Left lung (tissue), 4 donors: ENCODE measurements at regions not wholly inside any gene's neighbourhood (a gene's known extent, or its start where the extent isn't known, plus 50 kb on each side); places are given as distances from the start of the nearest gene placed in this dataset.

Experiments used
- ATAC-seq: fragments of 200-7000 bp; cut with Tn5 transposase; one replicate; pipeline ENCODE4 v1.9.1; 2020; ENCODE audit warnings: moderate library complexity
- DNase-seq, 4 donors: peaks; one replicate each; pipeline ENCODE4 v3.0.0-alpha.2; 2013 to 2020
- H3K27ac ChIP-seq, 2 donors: fragments of 200-600 bp; sonication (generic) in 1 of 2; one replicate each; pipeline versions ENCODE4 v1.5.0 to v1.8.0; 2020 to 2021
- H3K27me3 ChIP-seq, 2 donors: fragments of 200-600 bp; sonication (generic) in 1 of 2; one replicate each; pipeline versions ENCODE4 v1.5.0 to v1.8.0; 2020 to 2021
- H3K36me3 ChIP-seq, 2 donors: fragments of 200-600 bp; sonication (generic) in 1 of 2; one replicate each; pipeline versions ENCODE4 v1.5.0 to v1.8.0; 2020 to 2021
- H3K4me1 ChIP-seq, 2 donors: fragments of 200-600 bp; one replicate each; pipeline ENCODE4 v1.8.0; 2021
- H3K4me3 ChIP-seq, 2 donors: fragments of 200-600 bp; sonication (generic) in 1 of 2; one replicate each; pipeline versions ENCODE4 v1.5.0 to v1.8.0; 2020 to 2021; ENCODE audit warnings: mild to moderate bottlenecking in 1 of 2
- H3K9me3 ChIP-seq, 2 donors: fragments of 200-600 bp; sonication (generic) in 1 of 2; one replicate each; pipeline versions ENCODE4 v1.5.0 to v1.8.0; 2020 to 2021
- CTCF ChIP-seq, 2 donors: fragments of 200-600 bp; sonication (generic) in 1 of 2; IDR thresholded peaks; one replicate each; pipeline versions ENCODE4 v1.5.0 to v1.8.0; 2021; ENCODE audit warnings: antibody characterized with exemption in 2 of 2
- intact Hi-C, 2 donors: fragments of 100-400 bp; cut with DNase I; formaldehyde crosslinking; loops; one replicate each; pipeline versions ENCODE4 v1.11.2 to v1.14.2; 2022
- donor health status: DM: no; HTN: yes; CAD: no.
- donor health status: DM: no; HTN: no; CAD: no.

- no peak overlapping the region for H3K27ac ChIP-seq
- no peak for ATAC-seq
- DNase-seq, result no peak
Measured at GRCh38 chr18:75128911-75129716, 79.8 kb downstream of the PTGR3 start.

GRCh38 chr18:75128051-75128605 is 80.8 kb downstream of the PTGR3 start:
- H3K27me3 ChIP-seq, result no peaks in the 10 kb centered on the region
- DNase-seq (no peak), ATAC-seq (no peak)
- no peaks in the 10 kb centered on the region for H3K4me1 ChIP-seq
- H3K36me3 ChIP-seq, result no peaks in the 10 kb centered on the region
- H3K27ac ChIP-seq, result no peak overlapping the region
- no peak for TF ChIP-seq CTCF (IDR thresholded peaks at IDR 0.05)
- H3K9me3 ChIP-seq, result no peaks in the 10 kb centered on the region
- intact Hi-C loops, result no loop called here
- no peak overlapping the region for H3K4me3 ChIP-seq

More at GRCh38 chr18:75128911-75129716, 79.8 kb downstream of the PTGR3 start:
- no peaks in the 10 kb centered on the region for H3K36me3 ChIP-seq
- no peaks in the 10 kb centered on the region for H3K4me1 ChIP-seq
- no peak overlapping the region for H3K4me3 ChIP-seq
- TF ChIP-seq CTCF (IDR thresholded peaks at IDR 0.05), result no peak
- intact Hi-C loops, result no loop called here
- H3K9me3 ChIP-seq, result no peaks in the 10 kb centered on the region
- no peaks in the 10 kb centered on the region for H3K27me3 ChIP-seq

GRCh38 chr18:75127143-75128021 is 81.6 kb downstream of the PTGR3 start:
- peak in 1 of 4 donors; percentile 64 for DNase-seq
- no peak overlapping the region for H3K27ac ChIP-seq
- H3K4me3 ChIP-seq, result no peak overlapping the region
- no peak for TF ChIP-seq CTCF (IDR thresholded peaks at IDR 0.05)
- intact Hi-C loops, result no loop called here
- no peaks in the 10 kb centered on the region for H3K4me1 ChIP-seq
- no peaks in the 10 kb centered on the region for H3K27me3 ChIP-seq
- H3K9me3 ChIP-seq, result no peaks in the 10 kb centered on the region
- H3K36me3 ChIP-seq, result no peaks in the 10 kb centered on the region
- ATAC-seq, result peak; percentile 19

- Histone ChIP-seq H3K27ac (no peak overlapping the region), H3K27me3 (no peaks in the 10 kb centered on the region), H3K9me3 (no peaks in the 10 kb centered on the region), H3K36me3 (no peaks in the 10 kb centered on the region), H3K4me3 (no peak overlapping the region), H3K4me1 (no peaks in the 10 kb centered on the region)
- ATAC-seq (peak; percentile 42), DNase-seq (no peak)
- no peak for TF ChIP-seq CTCF (IDR thresholded peaks at IDR 0.05)
- intact Hi-C loops, result no loop called here
Measured at GRCh38 chr18:75125382-75126331, 83.3 kb downstream of the PTGR3 start.
